ENCODE measurements at regions not wholly inside any gene's neighbourhood (a gene's known extent, or its start where the extent isn't known, plus 50 kb on each side); places are given as distances from the start of the nearest gene placed in this dataset.

GRCh38 chr10:24009736-24010135, 199.2 kb upstream of the KIAA1217 start:
- TF ChIP-seq POLR2A (IDR thresholded peaks at IDR 0.05; ENCODE audit: low read depth, low read length) (no peak), CTCF (IDR thresholded peaks at IDR 0.05 in 2 of 3, conservative IDR thresholded peaks at IDR 0.05 in 1 of 3; ENCODE audit: control insufficient read depth in 2 of 3, extremely low read depth in 1 of 3, insufficient read depth in 1 of 3, low read depth in 3 of 3, low read length in 3 of 3) (no peak), EZH2 (IDR thresholded peaks at IDR 0.05; ENCODE audit: borderline replicate concordance, control insufficient read depth, low read depth, low read length) (no peak), NR2F1 (conservative IDR thresholded peaks at IDR 0.05) (no peak), POLR2AphosphoS2 (IDR thresholded peaks at IDR 0.05; ENCODE audit: low read depth, low read length) (no peak), SP1 (IDR thresholded peaks at IDR 0.05; ENCODE audit: low read depth, low read length) (no peak), YY1 (IDR thresholded peaks at IDR 0.05; ENCODE audit: low read depth, low read length) (no peak), HDAC6 (IDR thresholded peaks at IDR 0.05; ENCODE audit: unreplicated experiment) (no peak), KDM1A (IDR thresholded peaks at IDR 0.05; ENCODE audit: borderline replicate concordance) (no peak), POLR2AphosphoS5 (IDR thresholded peaks at IDR 0.05; ENCODE audit: low read length) (no peak), PKNOX1 (IDR thresholded peaks at IDR 0.05) (no peak)

Data from GM12878 (cell line).